ENCODE measurements at regions not wholly inside any gene's neighbourhood (a gene's known extent, or its start where the extent isn't known, plus 50 kb on each side); places are given as distances from the start of the nearest gene placed in this dataset.

DNA sequence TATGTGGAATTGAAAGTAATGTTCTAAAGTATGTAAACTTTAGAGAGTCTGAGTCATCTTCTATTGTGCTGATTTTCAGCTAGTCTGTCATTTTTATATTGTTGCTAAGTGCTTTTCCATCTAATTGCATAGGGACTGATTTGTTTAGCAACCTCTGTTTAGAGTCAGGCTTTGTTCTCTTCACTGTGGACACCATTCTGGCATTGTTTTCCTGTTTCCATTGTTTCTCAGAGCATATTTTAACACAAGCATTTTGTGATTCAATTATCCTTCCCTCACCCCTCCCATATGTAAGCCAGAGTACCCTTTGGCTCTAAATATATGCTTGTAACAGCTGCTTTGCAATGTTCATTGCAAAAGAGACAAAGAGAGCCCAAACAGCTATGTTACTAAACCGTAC lies 748.4 kb upstream of the PHF14 start:
- TF ChIP-seq POLR2A (IDR thresholded peaks at IDR 0.05) (no peak), EP300 (IDR thresholded peaks at IDR 0.05) (no peak)
- TF ChIP-seq, protein P1, sequence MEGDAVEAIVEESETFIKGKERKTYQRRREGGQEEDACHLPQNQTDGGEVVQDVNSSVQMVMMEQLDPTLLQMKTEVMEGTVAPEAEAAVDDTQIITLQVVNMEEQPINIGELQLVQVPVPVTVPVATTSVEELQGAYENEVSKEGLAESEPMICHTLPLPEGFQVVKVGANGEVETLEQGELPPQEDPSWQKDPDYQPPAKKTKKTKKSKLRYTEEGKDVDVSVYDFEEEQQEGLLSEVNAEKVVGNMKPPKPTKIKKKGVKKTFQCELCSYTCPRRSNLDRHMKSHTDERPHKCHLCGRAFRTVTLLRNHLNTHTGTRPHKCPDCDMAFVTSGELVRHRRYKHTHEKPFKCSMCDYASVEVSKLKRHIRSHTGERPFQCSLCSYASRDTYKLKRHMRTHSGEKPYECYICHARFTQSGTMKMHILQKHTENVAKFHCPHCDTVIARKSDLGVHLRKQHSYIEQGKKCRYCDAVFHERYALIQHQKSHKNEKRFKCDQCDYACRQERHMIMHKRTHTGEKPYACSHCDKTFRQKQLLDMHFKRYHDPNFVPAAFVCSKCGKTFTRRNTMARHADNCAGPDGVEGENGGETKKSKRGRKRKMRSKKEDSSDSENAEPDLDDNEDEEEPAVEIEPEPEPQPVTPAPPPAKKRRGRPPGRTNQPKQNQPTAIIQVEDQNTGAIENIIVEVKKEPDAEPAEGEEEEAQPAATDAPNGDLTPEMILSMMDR (IDR thresholded peaks at IDR 0.05) = no peak

DNA sequence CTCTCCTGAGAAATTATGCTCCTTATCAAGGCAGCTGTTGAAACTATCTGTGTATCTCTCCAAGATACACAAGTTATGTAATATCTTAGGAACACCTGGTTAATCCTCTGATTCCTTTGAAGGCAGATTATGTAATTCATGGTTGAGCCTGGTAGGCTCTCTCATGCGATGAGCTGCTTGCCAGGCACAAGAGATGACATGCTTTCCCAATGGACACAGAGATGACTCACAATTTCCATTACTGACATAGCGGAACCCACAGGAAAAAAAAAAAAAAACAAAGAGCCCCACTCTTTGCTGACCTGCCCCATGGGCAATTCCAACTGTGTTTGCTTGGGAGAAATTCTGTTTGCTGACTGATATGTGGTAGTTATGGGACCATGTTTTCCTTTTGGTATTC lies 736.4 kb upstream of the PHF14 start:
- intact Hi-C loops (cut with DNase I) = no loop called here
- Histone ChIP-seq H3K4me1 (ENCODE audit: insufficient read depth) (no peaks in the 10 kb centered on the region), H3K4me3 (no peak overlapping the region)

More for the DNA sequence above, 748.4 kb upstream of the PHF14 start:
- Histone ChIP-seq H3K4me3 (no peak overlapping the region), H3K27me3 (no peaks in the 10 kb centered on the region), H3K36me3 (no peaks in the 10 kb centered on the region), H3K9me3 (no peaks in the 10 kb centered on the region), H3K27ac (no peak overlapping the region), H3K4me1 (ENCODE audit: insufficient read depth) (no peaks in the 10 kb centered on the region)
- 13 to 34% (median 24%) methylated on average over 1 of the region's 1 CpG for WGBS, 3 donors
- DNase-seq = no peak
- intact Hi-C loops (cut with DNase I) = no loop called here

DNA sequence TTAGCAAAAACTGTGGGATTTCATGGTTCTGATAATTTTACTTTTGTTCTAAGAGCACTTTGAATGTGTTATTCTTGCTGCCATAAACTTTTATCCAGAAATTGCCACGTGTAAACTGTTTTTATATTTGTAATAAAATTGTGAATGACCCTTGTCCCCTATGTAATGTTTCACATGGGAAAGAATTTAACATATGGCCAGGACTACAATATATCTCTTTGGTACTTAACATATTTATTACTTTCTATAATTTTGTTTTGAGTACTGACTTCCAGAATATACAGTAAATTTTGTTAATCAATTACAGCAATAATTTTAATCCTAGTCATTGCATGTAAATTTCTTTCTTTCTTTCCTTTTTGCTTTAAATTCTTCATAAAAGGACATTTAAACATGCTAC lies 735.0 kb upstream of the PHF14 start:
- Histone ChIP-seq H3K9me3 (no peaks in the 10 kb centered on the region), H3K27me3 (no peaks in the 10 kb centered on the region), H3K36me3 (no peaks in the 10 kb centered on the region), H3K27ac (no peak overlapping the region), H3K4me3 (no peak overlapping the region), H3K4me1 (ENCODE audit: insufficient read depth) (no peaks in the 10 kb centered on the region)
- TF ChIP-seq POLR2A (IDR thresholded peaks at IDR 0.05) (no peak), EP300 (IDR thresholded peaks at IDR 0.05) (no peak)
- TF ChIP-seq, protein P1 (IDR thresholded peaks at IDR 0.05) = no peak
- intact Hi-C loops (cut with DNase I) = no loop called here
- no peak for DNase-seq
- 32 to 33% (median 32%) methylated on average over 1 of the region's 1 CpG for WGBS, 3 donors

More for the DNA sequence above, 736.4 kb upstream of the PHF14 start:
- H3K27me3 ChIP-seq = no peaks in the 10 kb centered on the region
- 82 to 95% (median 86%) methylated on average over 2 of the region's 2 CpGs for WGBS, 3 donors
- no peak overlapping the region for H3K27ac ChIP-seq
- no peaks in the 10 kb centered on the region for H3K9me3 ChIP-seq
- no peak for DNase-seq
- TF ChIP-seq, protein P1 (IDR thresholded peaks at IDR 0.05) = no peak
- TF ChIP-seq EP300 (IDR thresholded peaks at IDR 0.05) = no peak
- no peaks in the 10 kb centered on the region for H3K36me3 ChIP-seq

DNA sequence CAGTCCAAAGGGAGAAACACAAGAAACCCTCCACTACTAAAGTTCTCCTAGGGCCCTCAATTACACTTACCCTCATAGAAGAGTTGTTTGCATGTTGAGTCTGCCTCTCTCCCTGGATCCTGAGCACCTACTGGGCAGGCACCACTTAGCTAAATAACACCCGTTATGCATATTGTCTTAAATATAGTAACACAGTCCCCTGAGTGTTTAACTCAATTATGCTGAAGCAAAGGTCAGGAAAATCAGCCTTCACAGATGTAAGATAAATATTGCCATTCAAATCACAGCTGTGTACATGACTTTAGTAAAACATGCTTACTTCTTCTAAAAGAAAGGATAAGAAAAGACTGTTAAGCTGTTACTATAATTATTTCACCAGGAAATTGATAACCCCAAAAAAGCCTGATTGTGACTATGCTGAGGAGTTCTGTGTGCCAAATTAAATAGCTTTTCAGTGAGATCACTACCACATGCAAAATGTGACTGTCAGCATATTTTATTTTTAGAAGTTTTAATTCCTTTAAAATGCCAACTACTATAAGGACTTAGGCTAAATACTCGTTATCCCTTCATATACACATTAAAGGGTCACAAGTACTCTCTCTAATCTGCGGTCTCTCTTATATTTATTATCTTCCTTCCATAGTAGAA lies 733.9 kb upstream of the PHF14 start:
- WGBS, 3 donors = 17 to 27% (median 21%) methylated on average over 3 of the region's 3 CpGs
- Histone ChIP-seq H3K36me3 (no peaks in the 10 kb centered on the region), H3K4me3 (no peak overlapping the region), H3K4me1 (ENCODE audit: insufficient read depth) (no peaks in the 10 kb centered on the region), H3K27ac (no peak overlapping the region), H3K9me3 (no peaks in the 10 kb centered on the region), H3K27me3 (no peaks in the 10 kb centered on the region)
- intact Hi-C loops (cut with DNase I) = no loop called here
- DNase-seq = no peak
- TF ChIP-seq POLR2A (IDR thresholded peaks at IDR 0.05) (no peak), EP300 (IDR thresholded peaks at IDR 0.05) (no peak)
- TF ChIP-seq, protein P1 (IDR thresholded peaks at IDR 0.05) = no peak
